ENCODE measurements at regions not wholly inside any gene's neighbourhood (a gene's known extent, or its start where the extent isn't known, plus 50 kb on each side); places are given as distances from the start of the nearest gene placed in this dataset.

DNA sequence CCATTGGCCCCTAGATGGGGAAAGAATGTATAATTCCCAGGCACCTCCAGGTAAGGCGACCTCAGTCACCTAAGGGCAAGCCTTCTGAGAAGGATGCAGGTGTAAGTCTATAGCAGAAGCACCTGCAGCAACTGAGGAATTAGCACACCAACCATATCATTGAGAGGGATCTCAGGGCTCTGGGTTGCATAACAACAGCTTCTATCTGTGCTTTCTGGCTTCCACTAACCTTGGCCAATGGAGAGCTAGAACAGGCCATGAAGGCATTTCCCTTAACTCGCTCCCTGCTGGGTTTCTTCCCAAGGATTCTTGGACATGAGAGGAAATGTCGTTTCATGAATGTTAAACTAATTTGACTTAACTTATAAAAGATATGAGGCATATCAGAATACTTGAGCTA is 177.8 kb upstream of the GK2 start:
- ChIA-PET POLR2A (no interaction called here), CTCF (interaction anchor here (0.9 to 1.1 kb wide), 2 partner anchors 10 to 13 kb away, joined by 3 read pairs; no protein-coding TSS in a partner anchor)
- intact Hi-C loops (cut with micrococcal nuclease; ENCODE audit: unreplicated experiment): no loop called here

DNA sequence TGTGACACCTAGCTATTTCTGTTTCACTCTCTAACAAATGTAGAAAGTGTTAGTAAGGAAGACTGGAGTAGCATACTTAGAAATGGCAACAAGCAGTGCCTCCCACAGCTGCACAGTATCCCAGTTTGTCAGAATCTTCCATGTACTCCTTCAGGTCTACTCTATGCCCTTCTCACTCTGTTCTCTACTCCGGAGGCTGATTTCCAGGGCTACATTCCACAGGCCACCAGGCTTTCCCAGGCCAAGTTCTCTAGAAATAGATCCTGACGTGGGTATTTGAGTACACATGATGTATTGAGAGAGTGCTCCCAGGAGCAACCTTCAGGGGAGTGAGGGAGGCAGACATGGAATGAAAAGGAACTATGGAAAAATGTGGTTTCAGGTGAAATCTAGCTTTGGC is 177.3 kb upstream of the GK2 start:
- Histone ChIP-seq H3K4me3 (no peak overlapping the region), H4K20me1 (ENCODE audit: control insufficient read depth, insufficient read depth) (no peaks in the 10 kb centered on the region), H3K27ac (ENCODE audit: control insufficient read depth, insufficient read depth) (no peak overlapping the region), H3K36me3 (ENCODE audit: control insufficient read depth in 2 of 2, insufficient read depth in 2 of 2, low read length in 1 of 2) (no peaks in the 10 kb centered on the region), H3K79me2 (ENCODE audit: control insufficient read depth, insufficient read depth, low read length) (no peaks in the 10 kb centered on the region), H2AFZ (ENCODE audit: control insufficient read depth, low read depth, low read length) (no peak overlapping the region), H3K9me3 (replicated peaks; ENCODE audit: control insufficient read depth, insufficient read depth, low read length) (no peaks in the 10 kb centered on the region), H3K4me1 (ENCODE audit: control insufficient read depth, insufficient read depth, low read length) (no peaks in the 10 kb centered on the region), H3K4me2 (ENCODE audit: control insufficient read depth, insufficient read depth) (no peak overlapping the region), H3K9ac (ENCODE audit: control insufficient read depth, insufficient read depth, low read length) (no peak overlapping the region), H3K27me3 (replicated peaks in 1 of 2; ENCODE audit: control insufficient read depth in 2 of 2, insufficient read depth in 2 of 2, low read length in 1 of 2) (no peaks in the 10 kb centered on the region; a peak in 1 of 4 replicates)
- BruUV-seq (replicated peaks): no TSS peak
- ChIA-PET RAD21 (ENCODE audit: unreplicated experiment) (no interaction called here), CTCF (interaction anchor here (0.9 to 1.1 kb wide), 2 partner anchors 9 to 13 kb away, joined by 3 read pairs; no protein-coding TSS in a partner anchor), SMC1A (ENCODE audit: uncharacterized antibody, unreplicated experiment) (interaction anchor here (1.1 kb wide), 1 partner anchor 14 kb away, joined by 4 read pairs; no protein-coding TSS in a partner anchor), POLR2A (no interaction called here)
- ATAC-seq (no peak), DNase-seq (ENCODE audit: low read depth, low spot score) (no peak), FAIRE-seq (no peak)
- in situ Hi-C loops (cut with MboI) (no loop called here), intact Hi-C loops (cut with micrococcal nuclease; ENCODE audit: unreplicated experiment) (no loop called here)
- 0% methylated on average over 2 of the region's 2 CpGs for WGBS (ENCODE audit: insufficient coverage, insufficient replicate concordance, low lambda C conversion rate, missing lambda C conversion rate)
- no peak for TF ChIP-seq CHD1 (IDR thresholded peaks at IDR 0.05; ENCODE audit: low read depth, low read length)
- TF ChIP-seq, protein P1, sequence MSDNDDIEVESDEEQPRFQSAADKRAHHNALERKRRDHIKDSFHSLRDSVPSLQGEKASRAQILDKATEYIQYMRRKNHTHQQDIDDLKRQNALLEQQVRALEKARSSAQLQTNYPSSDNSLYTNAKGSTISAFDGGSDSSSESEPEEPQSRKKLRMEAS (IDR thresholded peaks at IDR 0.05; ENCODE audit: low read depth, low read length): no peak
- TF ChIP-seq, protein P2, sequence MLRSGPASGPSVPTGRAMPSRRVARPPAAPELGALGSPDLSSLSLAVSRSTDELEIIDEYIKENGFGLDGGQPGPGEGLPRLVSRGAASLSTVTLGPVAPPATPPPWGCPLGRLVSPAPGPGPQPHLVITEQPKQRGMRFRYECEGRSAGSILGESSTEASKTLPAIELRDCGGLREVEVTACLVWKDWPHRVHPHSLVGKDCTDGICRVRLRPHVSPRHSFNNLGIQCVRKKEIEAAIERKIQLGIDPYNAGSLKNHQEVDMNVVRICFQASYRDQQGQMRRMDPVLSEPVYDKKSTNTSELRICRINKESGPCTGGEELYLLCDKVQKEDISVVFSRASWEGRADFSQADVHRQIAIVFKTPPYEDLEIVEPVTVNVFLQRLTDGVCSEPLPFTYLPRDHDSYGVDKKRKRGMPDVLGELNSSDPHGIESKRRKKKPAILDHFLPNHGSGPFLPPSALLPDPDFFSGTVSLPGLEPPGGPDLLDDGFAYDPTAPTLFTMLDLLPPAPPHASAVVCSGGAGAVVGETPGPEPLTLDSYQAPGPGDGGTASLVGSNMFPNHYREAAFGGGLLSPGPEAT (IDR thresholded peaks at IDR 0.05; ENCODE audit: low read depth): no peak
- TF ChIP-seq NBN (IDR thresholded peaks at IDR 0.05): no peak
- no peak for TF ChIP-seq BHLHE40 (IDR thresholded peaks at IDR 0.05; ENCODE audit: borderline replicate concordance in 1 of 2, low read depth in 2 of 2, low read length in 1 of 2)
- no peak for TF ChIP-seq CHD2 (IDR thresholded peaks at IDR 0.05; ENCODE audit: borderline replicate concordance, low read depth, low read length)
- no peak for TF ChIP-seq EP300 (IDR thresholded peaks at IDR 0.05; ENCODE audit: borderline replicate concordance in 1 of 2, control insufficient read depth in 1 of 2, low read depth in 2 of 2, low read length in 2 of 2)

More for the DNA sequence above, 177.8 kb upstream of the GK2 start:
- Histone ChIP-seq H3K4me2 (ENCODE audit: control insufficient read depth, insufficient read depth) (no peak overlapping the region), H3K27ac (ENCODE audit: control insufficient read depth, insufficient read depth) (no peak overlapping the region), H4K20me1 (ENCODE audit: control insufficient read depth, insufficient read depth) (no peaks in the 10 kb centered on the region), H3K9ac (ENCODE audit: control insufficient read depth, insufficient read depth, low read length) (no peak overlapping the region), H3K36me3 (ENCODE audit: control insufficient read depth in 2 of 2, insufficient read depth in 2 of 2, low read length in 1 of 2) (no peaks in the 10 kb centered on the region), H3K27me3 (replicated peaks in 1 of 2; ENCODE audit: control insufficient read depth in 2 of 2, insufficient read depth in 2 of 2, low read length in 1 of 2) (no peaks in the 10 kb centered on the region; a peak in 1 of 4 replicates), H3K4me3 (no peak overlapping the region), H3K9me3 (replicated peaks; ENCODE audit: control insufficient read depth, insufficient read depth, low read length) (no peaks in the 10 kb centered on the region), H2AFZ (ENCODE audit: control insufficient read depth, low read depth, low read length) (no peak overlapping the region), H3K79me2 (ENCODE audit: control insufficient read depth, insufficient read depth, low read length) (no peaks in the 10 kb centered on the region), H3K4me1 (ENCODE audit: control insufficient read depth, insufficient read depth, low read length) (no peaks in the 10 kb centered on the region)
- ChIA-PET SMC1A (ENCODE audit: uncharacterized antibody, unreplicated experiment) (interaction anchor here (0.7 to 1.1 kb wide), 2 partner anchors 14 to 632 kb away, joined by 3 to 4 read pairs; no protein-coding TSS in a partner anchor), RAD21 (ENCODE audit: unreplicated experiment) (no interaction called here)
- ATAC-seq: no peak
- TF ChIP-seq, protein P3, sequence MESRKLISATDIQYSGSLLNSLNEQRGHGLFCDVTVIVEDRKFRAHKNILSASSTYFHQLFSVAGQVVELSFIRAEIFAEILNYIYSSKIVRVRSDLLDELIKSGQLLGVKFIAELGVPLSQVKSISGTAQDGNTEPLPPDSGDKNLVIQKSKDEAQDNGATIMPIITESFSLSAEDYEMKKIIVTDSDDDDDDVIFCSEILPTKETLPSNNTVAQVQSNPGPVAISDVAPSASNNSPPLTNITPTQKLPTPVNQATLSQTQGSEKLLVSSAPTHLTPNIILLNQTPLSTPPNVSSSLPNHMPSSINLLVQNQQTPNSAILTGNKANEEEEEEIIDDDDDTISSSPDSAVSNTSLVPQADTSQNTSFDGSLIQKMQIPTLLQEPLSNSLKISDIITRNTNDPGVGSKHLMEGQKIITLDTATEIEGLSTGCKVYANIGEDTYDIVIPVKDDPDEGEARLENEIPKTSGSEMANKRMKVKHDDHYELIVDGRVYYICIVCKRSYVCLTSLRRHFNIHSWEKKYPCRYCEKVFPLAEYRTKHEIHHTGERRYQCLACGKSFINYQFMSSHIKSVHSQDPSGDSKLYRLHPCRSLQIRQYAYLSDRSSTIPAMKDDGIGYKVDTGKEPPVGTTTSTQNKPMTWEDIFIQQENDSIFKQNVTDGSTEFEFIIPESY (IDR thresholded peaks at IDR 0.05): no peak
- TF ChIP-seq NFXL1 (IDR thresholded peaks at IDR 0.05; ENCODE audit: borderline replicate concordance) (no peak), SMAD5 (IDR thresholded peaks at IDR 0.05; ENCODE audit: low read depth) (no peak), NFYB (IDR thresholded peaks at IDR 0.05; ENCODE audit: insufficient read depth, low read depth, low read length) (no peak), ZNF207 (IDR thresholded peaks at IDR 0.05; ENCODE audit: borderline replicate concordance) (no peak)
- TF ChIP-seq, protein P4, sequence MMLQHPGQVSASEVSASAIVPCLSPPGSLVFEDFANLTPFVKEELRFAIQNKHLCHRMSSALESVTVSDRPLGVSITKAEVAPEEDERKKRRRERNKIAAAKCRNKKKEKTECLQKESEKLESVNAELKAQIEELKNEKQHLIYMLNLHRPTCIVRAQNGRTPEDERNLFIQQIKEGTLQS (IDR thresholded peaks at IDR 0.05; ENCODE audit: borderline replicate concordance, extremely low read depth, low read depth, low read length): no peak
- 9% methylated on average over 3 of the region's 3 CpGs for WGBS (ENCODE audit: insufficient coverage, insufficient replicate concordance, low lambda C conversion rate, missing lambda C conversion rate)
- BruUV-seq (replicated peaks): no TSS peak
- no peak for DNase-seq (ENCODE audit: low read depth, low spot score)
- FAIRE-seq: no peak
- in situ Hi-C loops (cut with MboI): no loop called here
